ENCODE measurements at regions not wholly inside any gene's neighbourhood (a gene's known extent, or its start where the extent isn't known, plus 50 kb on each side); places are given as distances from the start of the nearest gene placed in this dataset.

GRCh38 chr3:177357352-177358090 is 160.2 kb upstream of the TBL1XR1 start:
- CTCF ChIA-PET = no interaction called here
- H3K4me3 Mint-ChIP-seq = peak overlapping the region; percentile 68
- TF ChIP-seq RORB (CRISPR knock-in tag; IDR thresholded peaks at IDR 0.05) (no peak), ATF3 (CRISPR knock-in tag; conservative IDR thresholded peaks at IDR 0.05) (no peak), KAT7 (CRISPR knock-in tag; IDR thresholded peaks at IDR 0.05; ENCODE audit: borderline replicate concordance) (no peak), ZMAT4 (CRISPR knock-in tag; IDR thresholded peaks at IDR 0.05) (no peak), MXD4 (CRISPR knock-in tag; IDR thresholded peaks at IDR 0.05; ENCODE audit: borderline replicate concordance) (no peak), GABPB1 (CRISPR knock-in tag; IDR thresholded peaks at IDR 0.05) (no peak), MYBL2 (CRISPR knock-in tag; IDR thresholded peaks at IDR 0.05) (no peak), SMAD3 (CRISPR knock-in tag; IDR thresholded peaks at IDR 0.05; ENCODE audit: borderline replicate concordance) (no peak), ZNF281 (CRISPR knock-in tag; IDR thresholded peaks at IDR 0.05) (no peak), OVOL2 (CRISPR knock-in tag; IDR thresholded peaks at IDR 0.05; ENCODE audit: borderline replicate concordance) (no peak), ZNF219 (CRISPR knock-in tag; IDR thresholded peaks at IDR 0.05; ENCODE audit: borderline replicate concordance) (no peak)
- H3K27ac Mint-ChIP-seq = peak overlapping the region; percentile 26; the same call in 1 of the 2 replicates
- H3K27me3 Mint-ChIP-seq (ENCODE audit: low read depth) = peaks cover 44% of the 10 kb centered on the region
- H3K4me1 Mint-ChIP-seq = peaks cover 48% of the 10 kb centered on the region
- DNase-seq (ENCODE audit: low spot score) = no peak
- no peaks in the 10 kb centered on the region for H3K36me3 Mint-ChIP-seq
- no peaks in the 10 kb centered on the region for H3K9me3 Mint-ChIP-seq
- POLR2A ChIA-PET = interaction anchor here (5.0 kb wide), 1 partner anchor 161 kb away, joined by 78 read pairs; the partner anchor contains the start of gene TBL1XR1
- no peak for ATAC-seq

- Mint-ChIP-seq H3K36me3 (no peaks in the 10 kb centered on the region), H3K4me3 (peak overlapping the region; percentile 68), H3K27me3 (ENCODE audit: low read depth) (peaks cover 36% of the 10 kb centered on the region), H3K9me3 (no peaks in the 10 kb centered on the region), H3K4me1 (peaks cover 52% of the 10 kb centered on the region), H3K27ac (peak overlapping the region; percentile 94)
- ATAC-seq (peak; percentile 17), DNase-seq (ENCODE audit: low spot score) (peak; percentile 36)
- POLR2A ChIA-PET = interaction anchor here (1.6 to 5.0 kb wide), 2 partner anchors 161 to 166 kb away, joined by 5 to 78 read pairs; partner anchors contain the start of gene TBL1XR1
- CTCF ChIA-PET = interaction anchor here (0.6 to 1.9 kb wide), 3 partner anchors 161 to 541 kb away, joined by 3 to 11 read pairs (median 5); partner anchors contain the start of gene TBL1XR1
- TF ChIP-seq ZMAT4 (CRISPR knock-in tag; IDR thresholded peaks at IDR 0.05) = no peak
- TF ChIP-seq IRF1 (CRISPR knock-in tag; IDR thresholded peaks at IDR 0.05) = no peak
- TF ChIP-seq E2F1 (CRISPR knock-in tag; IDR thresholded peaks at IDR 0.05) = no peak
- no peak for TF ChIP-seq KAT7 (CRISPR knock-in tag; IDR thresholded peaks at IDR 0.05; ENCODE audit: borderline replicate concordance)
- TF ChIP-seq E2F4 (CRISPR knock-in tag; IDR thresholded peaks at IDR 0.05; ENCODE audit: borderline replicate concordance, low read depth) = no peak
- no peak for TF ChIP-seq STAT6 (CRISPR knock-in tag; conservative IDR thresholded peaks at IDR 0.05; ENCODE audit: low read depth)
- TF ChIP-seq TEAD1 (CRISPR knock-in tag; IDR thresholded peaks at IDR 0.05) = no peak
These were observed 161.1 kb upstream of the TBL1XR1 start for GRCh38 chr3:177358091-177358976.
